WTC11 (cell line): ENCODE measurements at regions not wholly inside any gene's neighbourhood (a gene's known extent, or its start where the extent isn't known, plus 50 kb on each side); places are given as distances from the start of the nearest gene placed in this dataset.

Source experiments
- ATAC-seq: fragments of 200-7000 bp; cut with Tn5 transposase; 2 replicates; pipeline ENCODE4 v1.10.0; 2021; ENCODE audit warnings: mild to moderate bottlenecking, moderate library complexity
- CTCF ChIA-PET: fragments of 300-600 bp; sonication (Branson Sonifier 250); formaldehyde crosslinking; loops from one replicate; lab custom pipeline; 2021; ENCODE audit warnings: antibody characterized with exemption; lab: Charles Lee
- POLR2A ChIA-PET: fragments of 350-600 bp; sonication (Branson Sonifier 250); formaldehyde crosslinking; loops from one replicate; lab custom pipeline; 2021; ENCODE audit warnings: antibody characterized with exemption; lab: Charles Lee
- DNase-seq: peaks from one replicate; pipeline ENCODE4 v3.0.0; 2021; ENCODE audit warnings: low spot score
- H3K27ac Mint-ChIP-seq: 2 replicates; pipeline ENCODE4 v1.8.0; 2021; ENCODE audit warnings: mixed read lengths
- H3K27me3 Mint-ChIP-seq: 2 replicates; pipeline ENCODE4 v1.8.0; 2021; ENCODE audit warnings: low read depth, mild to moderate bottlenecking, moderate library complexity, mixed read lengths
- H3K36me3 Mint-ChIP-seq: 2 replicates; pipeline ENCODE4 v1.8.0; 2021; ENCODE audit warnings: mixed read lengths
- H3K4me1 Mint-ChIP-seq: 2 replicates; pipeline ENCODE4 v1.8.0; 2022; ENCODE audit warnings: mixed read lengths
- H3K4me3 Mint-ChIP-seq: 2 replicates; pipeline ENCODE4 v1.8.0; 2021; ENCODE audit warnings: mild to moderate bottlenecking, moderate library complexity, mixed read lengths
- H3K9me3 Mint-ChIP-seq: 2 replicates; pipeline ENCODE4 v1.8.0; 2021; ENCODE audit warnings: mixed read lengths
- ARID4B ChIP-seq: sonication (generic); formaldehyde crosslinking; IDR thresholded peaks from 2 replicates; pipeline ENCODE4 v1.8.0; 2023; ENCODE audit warnings: missing genetic modification reagents, mild to moderate bottlenecking, borderline replicate concordance
- ATF1 ChIP-seq: sonication (generic); formaldehyde crosslinking; IDR thresholded peaks from 2 replicates; pipeline ENCODE4 v1.8.1; 2023; ENCODE audit warnings: mild to moderate bottlenecking, moderate library complexity, missing genetic modification reagents
- CREM ChIP-seq: sonication (generic); formaldehyde crosslinking; IDR thresholded peaks from 2 replicates; pipeline ENCODE4 v1.8.1; 2022; ENCODE audit warnings: mild to moderate bottlenecking, missing genetic modification reagents, moderate library complexity
- CTCF ChIP-seq: fragments of 200-600 bp; IDR thresholded peaks from 2 replicates; pipeline ENCODE4 v1.8.0; 2022; ENCODE audit warnings: antibody characterized with exemption
- ELF4 ChIP-seq: sonication (generic); formaldehyde crosslinking; IDR thresholded peaks from 2 replicates; pipeline ENCODE4 v1.8.1; 2022; ENCODE audit warnings: low read depth, mild to moderate bottlenecking, moderate library complexity, missing genetic modification reagents
- FOXP1 ChIP-seq: sonication (generic); formaldehyde crosslinking; IDR thresholded peaks from 2 replicates; pipeline ENCODE4 v1.8.0; 2022; ENCODE audit warnings: missing genetic modification reagents, mild to moderate bottlenecking, moderate library complexity, borderline replicate concordance
- JUN ChIP-seq: sonication (generic); formaldehyde crosslinking; IDR thresholded peaks from 2 replicates; pipeline ENCODE4 v1.8.0; 2023; ENCODE audit warnings: mild to moderate bottlenecking, missing genetic modification reagents
- MAX ChIP-seq: sonication (generic); formaldehyde crosslinking; IDR thresholded peaks from 2 replicates; pipeline ENCODE4 v1.8.0; 2022; ENCODE audit warnings: mild to moderate bottlenecking, missing genetic modification reagents
- OVOL2 ChIP-seq: fragments of 250-450 bp; sonication (Bioruptor Pico); IDR thresholded peaks from 2 replicates; pipeline ENCODE4 v1.9.0; 2021; ENCODE audit warnings: mild to moderate bottlenecking, borderline replicate concordance
- PRRX2 ChIP-seq: fragments of 250-450 bp; sonication (Bioruptor Pico); IDR thresholded peaks from 2 replicates; pipeline ENCODE4 v1.8.0; 2021; ENCODE audit warnings: mild to moderate bottlenecking
- TP53 ChIP-seq: sonication (generic); formaldehyde crosslinking; IDR thresholded peaks from 2 replicates; pipeline ENCODE4 v1.8.1; 2023; ENCODE audit warnings: mild to moderate bottlenecking, missing genetic modification reagents
- ZNF121 ChIP-seq: sonication (generic); formaldehyde crosslinking; IDR thresholded peaks from 2 replicates; pipeline ENCODE4 v1.8.0; 2023; ENCODE audit warnings: missing genetic modification reagents
- ZNF396 ChIP-seq: fragments of 250-450 bp; sonication (Bioruptor Pico); IDR thresholded peaks from 2 replicates; pipeline ENCODE4 v1.8.0; 2021; ENCODE audit warnings: mild to moderate bottlenecking, moderate library complexity, borderline replicate concordance
- ZNF416 ChIP-seq: fragments of 250-450 bp; sonication (Bioruptor Pico); IDR thresholded peaks from 2 replicates; pipeline ENCODE4 v1.9.0; 2021; ENCODE audit warnings: mild to moderate bottlenecking, inconsistent platforms
- ZSCAN18 ChIP-seq: fragments of 250-450 bp; sonication (Bioruptor Pico); IDR thresholded peaks from 2 replicates; pipeline ENCODE4 v2.1.2; 2022; ENCODE audit warnings: mild to moderate bottlenecking, moderate library complexity
- TF ChIP-seq, protein P1 (sequence below): fragments of 250-450 bp; sonication (Bioruptor Pico); IDR thresholded peaks from 2 replicates; pipeline ENCODE4 v1.9.0; 2021; ENCODE audit warnings: mild to moderate bottlenecking
- TF ChIP-seq, protein P2 (sequence below): sonication (generic); formaldehyde crosslinking; IDR thresholded peaks from 2 replicates; pipeline ENCODE4 v1.8.1; 2023; ENCODE audit warnings: mild to moderate bottlenecking, missing genetic modification reagents

GRCh38 chr3:72332689-72333088 is 515.6 kb downstream of the SHQ1 start:
- Mint-ChIP-seq H3K36me3 (no peaks in the 10 kb centered on the region), H3K27me3 (no peaks in the 10 kb centered on the region), H3K9me3 (no peaks in the 10 kb centered on the region), H3K27ac (no peak overlapping the region; the same call in 1 of the 2 replicates), H3K4me1 (peaks cover 32% of the 10 kb centered on the region), H3K4me3 (no peak overlapping the region)
- no peak for ATAC-seq
- ChIA-PET CTCF (no interaction called here), POLR2A (no interaction called here)
- no peak for DNase-seq
- TF ChIP-seq CTCF: no peak
- no peak for TF ChIP-seq ZNF416 (CRISPR knock-in tag)
- TF ChIP-seq ATF1 (CRISPR knock-in tag): no peak
- no peak for TF ChIP-seq ZNF396
- TF ChIP-seq TP53 (CRISPR knock-in tag): no peak
- no peak for TF ChIP-seq CREM
- no peak for TF ChIP-seq ZSCAN18 (CRISPR knock-in tag)
- no peak for TF ChIP-seq MAX (CRISPR knock-in tag)
- no peak for TF ChIP-seq ELF4
- TF ChIP-seq PRRX2 (CRISPR knock-in tag): no peak
- no peak for TF ChIP-seq ZNF121 (CRISPR knock-in tag)
- TF ChIP-seq FOXP1 (CRISPR knock-in tag): no peak
- TF ChIP-seq, protein P1, sequence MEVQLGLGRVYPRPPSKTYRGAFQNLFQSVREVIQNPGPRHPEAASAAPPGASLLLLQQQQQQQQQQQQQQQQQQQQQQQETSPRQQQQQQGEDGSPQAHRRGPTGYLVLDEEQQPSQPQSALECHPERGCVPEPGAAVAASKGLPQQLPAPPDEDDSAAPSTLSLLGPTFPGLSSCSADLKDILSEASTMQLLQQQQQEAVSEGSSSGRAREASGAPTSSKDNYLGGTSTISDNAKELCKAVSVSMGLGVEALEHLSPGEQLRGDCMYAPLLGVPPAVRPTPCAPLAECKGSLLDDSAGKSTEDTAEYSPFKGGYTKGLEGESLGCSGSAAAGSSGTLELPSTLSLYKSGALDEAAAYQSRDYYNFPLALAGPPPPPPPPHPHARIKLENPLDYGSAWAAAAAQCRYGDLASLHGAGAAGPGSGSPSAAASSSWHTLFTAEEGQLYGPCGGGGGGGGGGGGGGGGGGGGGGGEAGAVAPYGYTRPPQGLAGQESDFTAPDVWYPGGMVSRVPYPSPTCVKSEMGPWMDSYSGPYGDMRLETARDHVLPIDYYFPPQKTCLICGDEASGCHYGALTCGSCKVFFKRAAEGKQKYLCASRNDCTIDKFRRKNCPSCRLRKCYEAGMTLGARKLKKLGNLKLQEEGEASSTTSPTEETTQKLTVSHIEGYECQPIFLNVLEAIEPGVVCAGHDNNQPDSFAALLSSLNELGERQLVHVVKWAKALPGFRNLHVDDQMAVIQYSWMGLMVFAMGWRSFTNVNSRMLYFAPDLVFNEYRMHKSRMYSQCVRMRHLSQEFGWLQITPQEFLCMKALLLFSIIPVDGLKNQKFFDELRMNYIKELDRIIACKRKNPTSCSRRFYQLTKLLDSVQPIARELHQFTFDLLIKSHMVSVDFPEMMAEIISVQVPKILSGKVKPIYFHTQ (CRISPR knock-in tag): no peak
- no peak for TF ChIP-seq ARID4B (CRISPR knock-in tag)
- no peak for TF ChIP-seq JUN (CRISPR knock-in tag)
- TF ChIP-seq, protein P2, sequence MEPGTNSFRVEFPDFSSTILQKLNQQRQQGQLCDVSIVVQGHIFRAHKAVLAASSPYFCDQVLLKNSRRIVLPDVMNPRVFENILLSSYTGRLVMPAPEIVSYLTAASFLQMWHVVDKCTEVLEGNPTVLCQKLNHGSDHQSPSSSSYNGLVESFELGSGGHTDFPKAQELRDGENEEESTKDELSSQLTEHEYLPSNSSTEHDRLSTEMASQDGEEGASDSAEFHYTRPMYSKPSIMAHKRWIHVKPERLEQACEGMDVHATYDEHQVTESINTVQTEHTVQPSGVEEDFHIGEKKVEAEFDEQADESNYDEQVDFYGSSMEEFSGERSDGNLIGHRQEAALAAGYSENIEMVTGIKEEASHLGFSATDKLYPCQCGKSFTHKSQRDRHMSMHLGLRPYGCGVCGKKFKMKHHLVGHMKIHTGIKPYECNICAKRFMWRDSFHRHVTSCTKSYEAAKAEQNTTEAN (CRISPR knock-in tag): no peak
- TF ChIP-seq OVOL2 (CRISPR knock-in tag): no peak
